HL-60 (cell line): ENCODE measurements at regions not wholly inside any gene's neighbourhood (a gene's known extent, or its start where the extent isn't known, plus 50 kb on each side); places are given as distances from the start of the nearest gene placed in this dataset.

ENCODE experiments used
- DNase-seq, 2 experiments: peaks; one replicate each; pipeline ENCODE4 v3.0.0-alpha.2; 2010 to 2020; ENCODE audit warnings: low read depth in 1 of 2, low spot score in 1 of 2
- H3K27ac ChIP-seq: fragments of 250-450 bp; sonication (Bioruptor Pico); replicated peaks from 2 replicates; pipeline ENCODE4 v1.5.1; 2020; ENCODE audit warnings: mild to moderate bottlenecking, moderate library complexity
- H3K27me3 ChIP-seq: fragments of 250-450 bp; sonication (Bioruptor Pico); 2 replicates; pipeline ENCODE4 v1.5.1; 2021; ENCODE audit warnings: mild to moderate bottlenecking, moderate library complexity; ENCODE audit not compliant: insufficient read depth, poor library complexity, severe bottlenecking
- H3K4me3 ChIP-seq: replicated peaks from 2 replicates; pipeline ENCODE4 v1.5.1; 2011; ENCODE audit warnings: mild to moderate bottlenecking, control low read depth, low read length; ENCODE audit not compliant: insufficient read depth
- GABPA ChIP-seq: IDR thresholded peaks from 2 replicates; pipeline ENCODE4 v1.6.1; 2012; ENCODE audit warnings: low read depth
- POLR2AphosphoS5 ChIP-seq: IDR thresholded peaks from 2 replicates; pipeline ENCODE4 v1.6.1; 2012; ENCODE audit warnings: low read depth
- SPI1 ChIP-seq: IDR thresholded peaks from 2 replicates; pipeline ENCODE4 v1.6.1; 2012; ENCODE audit warnings: low read depth, mild to moderate bottlenecking, borderline replicate concordance
- TF ChIP-seq, protein P1 (sequence below): IDR thresholded peaks from 2 replicates; pipeline ENCODE4 v1.6.1; 2012; ENCODE audit warnings: low read depth; ENCODE audit not compliant: insufficient replicate concordance
- TF ChIP-seq, protein P2 (sequence below): IDR thresholded peaks from one replicate; pipeline ENCODE4 v1.5.1; 2011; ENCODE audit warnings: low read length, control low read depth, inconsistent platforms; ENCODE audit not compliant: insufficient read depth

DNA sequence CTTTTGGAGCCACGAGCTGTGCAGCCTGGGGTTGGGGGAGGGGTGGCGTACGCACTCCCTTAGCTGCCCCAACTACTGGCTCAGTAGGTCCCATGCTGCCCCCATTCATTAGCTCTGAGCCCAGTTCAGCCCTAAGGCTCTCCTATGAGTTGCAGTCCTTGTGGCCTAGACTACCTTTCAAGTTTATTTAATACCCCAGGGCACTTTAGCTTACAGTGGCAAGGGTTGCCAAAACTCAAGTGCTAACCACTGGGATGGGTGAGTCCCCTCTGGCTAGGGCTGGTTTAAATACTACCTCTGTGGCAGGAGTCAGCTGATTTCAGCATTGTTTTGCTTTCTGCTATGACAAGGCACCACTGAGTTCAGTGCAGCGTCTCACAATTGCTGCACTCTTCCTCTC lies 118.2 kb downstream of the ODF2L start:
- Histone ChIP-seq H3K27me3 (no peaks in the 10 kb centered on the region), H3K27ac (no peak overlapping the region), H3K4me3 (no peak overlapping the region)
- TF ChIP-seq SPI1 (no peak), POLR2AphosphoS5 (no peak), GABPA (no peak)
- TF ChIP-seq, protein P1, sequence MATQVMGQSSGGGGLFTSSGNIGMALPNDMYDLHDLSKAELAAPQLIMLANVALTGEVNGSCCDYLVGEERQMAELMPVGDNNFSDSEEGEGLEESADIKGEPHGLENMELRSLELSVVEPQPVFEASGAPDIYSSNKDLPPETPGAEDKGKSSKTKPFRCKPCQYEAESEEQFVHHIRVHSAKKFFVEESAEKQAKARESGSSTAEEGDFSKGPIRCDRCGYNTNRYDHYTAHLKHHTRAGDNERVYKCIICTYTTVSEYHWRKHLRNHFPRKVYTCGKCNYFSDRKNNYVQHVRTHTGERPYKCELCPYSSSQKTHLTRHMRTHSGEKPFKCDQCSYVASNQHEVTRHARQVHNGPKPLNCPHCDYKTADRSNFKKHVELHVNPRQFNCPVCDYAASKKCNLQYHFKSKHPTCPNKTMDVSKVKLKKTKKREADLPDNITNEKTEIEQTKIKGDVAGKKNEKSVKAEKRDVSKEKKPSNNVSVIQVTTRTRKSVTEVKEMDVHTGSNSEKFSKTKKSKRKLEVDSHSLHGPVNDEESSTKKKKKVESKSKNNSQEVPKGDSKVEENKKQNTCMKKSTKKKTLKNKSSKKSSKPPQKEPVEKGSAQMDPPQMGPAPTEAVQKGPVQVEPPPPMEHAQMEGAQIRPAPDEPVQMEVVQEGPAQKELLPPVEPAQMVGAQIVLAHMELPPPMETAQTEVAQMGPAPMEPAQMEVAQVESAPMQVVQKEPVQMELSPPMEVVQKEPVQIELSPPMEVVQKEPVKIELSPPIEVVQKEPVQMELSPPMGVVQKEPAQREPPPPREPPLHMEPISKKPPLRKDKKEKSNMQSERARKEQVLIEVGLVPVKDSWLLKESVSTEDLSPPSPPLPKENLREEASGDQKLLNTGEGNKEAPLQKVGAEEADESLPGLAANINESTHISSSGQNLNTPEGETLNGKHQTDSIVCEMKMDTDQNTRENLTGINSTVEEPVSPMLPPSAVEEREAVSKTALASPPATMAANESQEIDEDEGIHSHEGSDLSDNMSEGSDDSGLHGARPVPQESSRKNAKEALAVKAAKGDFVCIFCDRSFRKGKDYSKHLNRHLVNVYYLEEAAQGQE: no peak
- TF ChIP-seq, protein P2, sequence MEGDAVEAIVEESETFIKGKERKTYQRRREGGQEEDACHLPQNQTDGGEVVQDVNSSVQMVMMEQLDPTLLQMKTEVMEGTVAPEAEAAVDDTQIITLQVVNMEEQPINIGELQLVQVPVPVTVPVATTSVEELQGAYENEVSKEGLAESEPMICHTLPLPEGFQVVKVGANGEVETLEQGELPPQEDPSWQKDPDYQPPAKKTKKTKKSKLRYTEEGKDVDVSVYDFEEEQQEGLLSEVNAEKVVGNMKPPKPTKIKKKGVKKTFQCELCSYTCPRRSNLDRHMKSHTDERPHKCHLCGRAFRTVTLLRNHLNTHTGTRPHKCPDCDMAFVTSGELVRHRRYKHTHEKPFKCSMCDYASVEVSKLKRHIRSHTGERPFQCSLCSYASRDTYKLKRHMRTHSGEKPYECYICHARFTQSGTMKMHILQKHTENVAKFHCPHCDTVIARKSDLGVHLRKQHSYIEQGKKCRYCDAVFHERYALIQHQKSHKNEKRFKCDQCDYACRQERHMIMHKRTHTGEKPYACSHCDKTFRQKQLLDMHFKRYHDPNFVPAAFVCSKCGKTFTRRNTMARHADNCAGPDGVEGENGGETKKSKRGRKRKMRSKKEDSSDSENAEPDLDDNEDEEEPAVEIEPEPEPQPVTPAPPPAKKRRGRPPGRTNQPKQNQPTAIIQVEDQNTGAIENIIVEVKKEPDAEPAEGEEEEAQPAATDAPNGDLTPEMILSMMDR: no peak
- DNase-seq: no peak

DNA sequence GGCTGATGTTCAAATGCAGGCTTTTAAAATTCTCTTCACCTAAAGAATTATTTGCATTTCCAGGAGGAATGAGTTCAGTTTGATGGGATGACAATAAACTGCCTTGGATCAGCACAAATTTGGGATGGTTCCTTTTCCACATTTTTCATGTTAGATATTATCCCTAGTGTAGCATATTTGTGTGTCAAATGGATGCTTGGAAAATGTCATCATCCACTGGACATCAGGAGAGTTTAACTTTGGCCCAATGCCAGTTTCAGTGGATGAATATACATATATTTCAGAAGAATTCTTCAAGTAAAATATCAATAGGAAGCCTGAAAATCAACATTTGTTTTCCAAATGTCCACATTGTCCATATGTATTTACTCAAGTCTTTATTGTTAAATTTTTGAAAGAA lies 116.5 kb upstream of the COL24A1 start:
- DNase-seq: no peak
- TF ChIP-seq SPI1 (no peak), GABPA (no peak), POLR2AphosphoS5 (no peak)
- TF ChIP-seq, protein P1: no peak
- TF ChIP-seq, protein P2: no peak
- Histone ChIP-seq H3K27ac (no peak overlapping the region), H3K27me3 (no peaks in the 10 kb centered on the region), H3K4me3 (no peak overlapping the region)

DNA sequence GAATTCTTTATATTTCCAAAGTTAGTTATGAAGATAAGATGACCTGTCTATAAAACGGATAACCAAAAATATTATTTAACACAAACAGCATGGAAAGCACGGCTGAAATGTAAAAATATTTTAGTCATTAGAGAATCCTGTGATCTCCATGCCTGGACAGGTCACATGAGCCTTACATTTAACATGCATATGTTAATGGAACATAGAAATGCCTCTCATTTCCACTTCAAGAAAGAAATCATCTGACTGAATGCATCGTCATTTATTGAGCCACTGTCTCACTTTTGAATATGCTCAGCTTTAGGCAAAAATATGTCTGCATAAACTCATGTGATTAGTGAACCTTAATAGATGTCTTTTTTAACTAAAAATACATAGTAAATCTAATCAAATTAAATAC lies 115.5 kb upstream of the COL24A1 start:
- Histone ChIP-seq H3K27me3 (no peaks in the 10 kb centered on the region), H3K4me3 (no peak overlapping the region), H3K27ac (no peak overlapping the region)
- no peak for DNase-seq
- TF ChIP-seq POLR2AphosphoS5 (no peak), GABPA (no peak)
- TF ChIP-seq, protein P1: no peak
- TF ChIP-seq, protein P2: no peak
